ENCODE measurements at regions not wholly inside any gene's neighbourhood (a gene's known extent, or its start where the extent isn't known, plus 50 kb on each side); places are given as distances from the start of the nearest gene placed in this dataset.

- no peak for TF ChIP-seq CTCF (IDR thresholded peaks at IDR 0.05; ENCODE audit: low read depth, low read length, missing control alignments)
- DNase-seq (ENCODE audit: low read depth): no peak
- in situ Hi-C loops (cut with HindIII; ENCODE audit: low sequenced_read_pairs): no loop called here
- H3K4me3 ChIP-seq (ENCODE audit: low read depth, low read length): no peak overlapping the region
These were observed 385.0 kb downstream of the CD83 start for GRCh38 chr6:14502551-14502950.

- DNase-seq (ENCODE audit: low read depth): no peak
- TF ChIP-seq CTCF (IDR thresholded peaks at IDR 0.05; ENCODE audit: low read depth, low read length, missing control alignments): no peak
- H3K4me3 ChIP-seq (ENCODE audit: low read depth, low read length): no peak overlapping the region
- in situ Hi-C loops (cut with HindIII; ENCODE audit: low sequenced_read_pairs): no loop called here
These were observed 387.8 kb downstream of the CD83 start for GRCh38 chr6:14505401-14505800.

- DNase-seq (ENCODE audit: low read depth): no peak
- in situ Hi-C loops (cut with HindIII; ENCODE audit: low sequenced_read_pairs): no loop called here
- no peak for TF ChIP-seq CTCF (IDR thresholded peaks at IDR 0.05; ENCODE audit: low read depth, low read length, missing control alignments)
These were observed 389.2 kb downstream of the CD83 start for GRCh38 chr6:14506656-14507246.

GRCh38 chr6:14509120-14509519 lies 391.5 kb downstream of the CD83 start:
- no peak overlapping the region for H3K4me3 ChIP-seq (ENCODE audit: low read depth, low read length)
- in situ Hi-C loops (cut with HindIII; ENCODE audit: low sequenced_read_pairs): no loop called here
- no peak for DNase-seq (ENCODE audit: low read depth)
- no peak for TF ChIP-seq CTCF (IDR thresholded peaks at IDR 0.05; ENCODE audit: low read depth, low read length, missing control alignments)

More at GRCh38 chr6:14506656-14507246, 389.2 kb downstream of the CD83 start:
- H3K4me3 ChIP-seq (ENCODE audit: low read depth, low read length): no peak overlapping the region

- in situ Hi-C loops (cut with HindIII; ENCODE audit: low sequenced_read_pairs): no loop called here
- no peak overlapping the region for H3K4me3 ChIP-seq (ENCODE audit: low read depth, low read length)
- no peak for DNase-seq (ENCODE audit: low read depth)
- no peak for TF ChIP-seq CTCF (IDR thresholded peaks at IDR 0.05; ENCODE audit: low read depth, low read length, missing control alignments)
These were observed 392.5 kb downstream of the CD83 start for GRCh38 chr6:14510038-14510437.

- no peak for DNase-seq (ENCODE audit: low read depth)
- H3K4me3 ChIP-seq (ENCODE audit: low read depth, low read length): no peak overlapping the region
- in situ Hi-C loops (cut with HindIII; ENCODE audit: low sequenced_read_pairs): no loop called here
- no peak for TF ChIP-seq CTCF (IDR thresholded peaks at IDR 0.05; ENCODE audit: low read depth, low read length, missing control alignments)
These were observed 393.6 kb downstream of the CD83 start for GRCh38 chr6:14511061-14511586.

Measured in astrocyte of the cerebellum (primary cell).